CD8-positive, alpha-beta memory T cell (primary cell): ENCODE measurements at regions not wholly inside any gene's neighbourhood (a gene's known extent, or its start where the extent isn't known, plus 50 kb on each side); places are given as distances from the start of the nearest gene placed in this dataset.

Experiments used
- CTCF ChIA-PET: fragments of 350-600 bp; sonication (Branson Sonifier 250); formaldehyde crosslinking; loops from one replicate; lab custom pipeline; 2021; ENCODE audit warnings: antibody characterized with exemption; lab: Charles Lee
- POLR2A ChIA-PET: fragments of 350-600 bp; sonication (Branson Sonifier 250); formaldehyde crosslinking; loops from one replicate; lab custom pipeline; 2021; ENCODE audit warnings: antibody characterized with exemption; lab: Charles Lee
- DNase-seq, 5 donors: peaks; one replicate each; pipeline versions ENCODE4 v3.0.0 to v3.0.0-alpha.2; 2020 to 2022; ENCODE audit warnings: mixed read lengths in 1 of 5
- H3K27ac ChIP-seq: one replicate; pipeline ENCODE4 v1.7.0; 2013; ENCODE audit warnings: low read depth, mild to moderate bottlenecking, low read length, moderate library complexity
- H3K27me3 ChIP-seq: 2 replicates; pipeline ENCODE4 v1.7.0; 2013; ENCODE audit warnings: low read length, mild to moderate bottlenecking; ENCODE audit not compliant: insufficient read depth, poor library complexity, severe bottlenecking
- H3K36me3 ChIP-seq: 2 replicates; pipeline ENCODE4 v1.7.0; 2013; ENCODE audit warnings: mild to moderate bottlenecking, low read length, moderate library complexity; ENCODE audit not compliant: insufficient read depth
- H3K4me1 ChIP-seq: 2 replicates; pipeline ENCODE4 v1.7.0; 2013; ENCODE audit warnings: mild to moderate bottlenecking, low read length, moderate library complexity; ENCODE audit not compliant: insufficient read depth
- H3K4me3 ChIP-seq: 2 replicates; pipeline ENCODE4 v1.7.0; 2013; ENCODE audit warnings: mild to moderate bottlenecking, low read length
- H3K9me3 ChIP-seq: 2 replicates; pipeline ENCODE4 v1.7.0; 2013; ENCODE audit warnings: mild to moderate bottlenecking, low read length
- H3K27ac Mint-ChIP-seq, 8 donors: one replicate each; pipeline ENCODE4 v1.8.0; 2020 to 2021; ENCODE audit warnings: mixed read lengths in 8 of 8, mild to moderate bottlenecking in 6 of 8, inconsistent platforms in 3 of 8, moderate library complexity in 3 of 8
- H3K27me3 Mint-ChIP-seq, 2 donors: one replicate each; pipeline ENCODE4 v1.8.0; 2020 to 2021; ENCODE audit warnings: mixed read lengths in 2 of 2, mild to moderate bottlenecking in 1 of 2, moderate library complexity in 1 of 2
- H3K36me3 Mint-ChIP-seq, 3 donors: one replicate each; pipeline ENCODE4 v1.8.0; 2020 to 2021; ENCODE audit warnings: mixed read lengths in 3 of 3, inconsistent platforms in 1 of 3, mild to moderate bottlenecking in 1 of 3
- H3K4me1 Mint-ChIP-seq, 3 donors: one replicate each; pipeline ENCODE4 v1.8.0; 2020 to 2021; ENCODE audit warnings: mixed read lengths in 3 of 3, inconsistent platforms in 1 of 3, mild to moderate bottlenecking in 1 of 3
- H3K4me3 Mint-ChIP-seq, 7 donors: one replicate each; pipeline ENCODE4 v1.8.0; 2020 to 2021; ENCODE audit warnings: mixed read lengths in 7 of 7, mild to moderate bottlenecking in 6 of 7, moderate library complexity in 4 of 7, inconsistent platforms in 2 of 7
- H3K9me3 Mint-ChIP-seq, 5 donors: one replicate each; pipeline ENCODE4 v1.8.0; 2020 to 2022; ENCODE audit warnings: mixed read lengths in 5 of 5, mild to moderate bottlenecking in 3 of 5, moderate library complexity in 2 of 5, inconsistent platforms in 1 of 5

DNA sequence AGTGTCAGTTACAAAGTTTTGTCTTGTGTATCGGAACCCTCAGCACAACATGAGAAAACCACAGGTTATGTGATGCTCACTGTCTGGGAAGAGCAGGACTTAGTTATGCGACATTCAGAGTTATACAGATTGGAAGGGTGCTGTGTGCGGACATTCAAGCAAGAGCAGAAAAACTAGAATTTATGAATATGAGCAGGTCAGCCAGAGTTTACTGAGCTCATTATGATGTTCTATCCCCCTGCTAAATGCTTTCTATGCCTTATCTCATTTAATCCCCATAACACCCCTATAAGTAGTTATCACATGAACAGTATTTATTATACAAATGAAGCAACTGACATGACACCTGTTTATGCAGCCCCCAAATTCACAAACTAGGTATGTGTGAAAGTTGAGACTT is 1083.2 kb downstream of the FLRT2 start:
- Mint-ChIP-seq H3K4me1 (no peaks in the 10 kb centered on the region), H3K4me3 (no peak overlapping the region), H3K27me3 (no peaks in the 10 kb centered on the region), H3K27ac (no peak overlapping the region), H3K36me3 (no peaks in the 10 kb centered on the region), H3K9me3 (peaks cover 0 to 9% (median 2%) of the 10 kb centered on the region in 5 donors)
- Histone ChIP-seq H3K27me3 (no peaks in the 10 kb centered on the region), H3K36me3 (no peaks in the 10 kb centered on the region), H3K4me1 (no peaks in the 10 kb centered on the region), H3K27ac (no peak overlapping the region), H3K4me3 (no peak overlapping the region), H3K9me3 (no peaks in the 10 kb centered on the region)
- POLR2A ChIA-PET: no interaction called here
- CTCF ChIA-PET: no interaction called here
- DNase-seq: no peak

DNA sequence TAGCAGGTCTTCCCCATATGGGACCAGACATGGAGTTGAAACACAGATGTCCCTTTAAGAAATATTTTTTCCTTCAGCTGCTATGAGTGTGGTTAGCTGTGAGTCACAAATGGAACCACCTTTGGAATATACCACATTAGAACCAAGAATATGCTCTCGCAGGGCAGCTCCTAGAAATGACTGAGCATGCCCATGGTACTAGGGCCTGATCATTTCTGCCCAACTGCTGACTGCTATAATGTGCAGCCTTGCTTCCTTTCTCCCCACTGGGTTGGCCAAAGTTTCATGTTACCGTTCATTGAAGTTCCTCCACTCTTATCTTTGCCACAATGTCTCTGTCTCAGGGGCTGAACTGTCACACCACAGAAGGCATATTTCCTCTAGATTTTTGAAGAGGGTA is 1074.6 kb downstream of the FLRT2 start:
- H3K36me3 ChIP-seq: no peaks in the 10 kb centered on the region
- Mint-ChIP-seq H3K27me3 (peaks cover 0 to 2% of the 10 kb centered on the region in 2 donors), H3K4me3 (no peak overlapping the region), H3K27ac (no peak overlapping the region), H3K9me3 (peaks cover 0 to 16% (median 2%) of the 10 kb centered on the region in 5 donors), H3K4me1 (no peaks in the 10 kb centered on the region), H3K36me3 (no peaks in the 10 kb centered on the region)
- no peaks in the 10 kb centered on the region for H3K4me1 ChIP-seq
- H3K4me3 ChIP-seq: no peak overlapping the region
- H3K27me3 ChIP-seq: no peaks in the 10 kb centered on the region
- no peak for DNase-seq
- POLR2A ChIA-PET: no interaction called here
- no peak overlapping the region for H3K27ac ChIP-seq
- CTCF ChIA-PET: no interaction called here
- H3K9me3 ChIP-seq: no peaks in the 10 kb centered on the region

GRCh38 chr14:86602263-86602662 is 1072.3 kb downstream of the FLRT2 start:
- H3K9me3 Mint-ChIP-seq: peaks cover 0 to 14% (median 2%) of the 10 kb centered on the region in 5 donors
- no peaks in the 10 kb centered on the region for H3K36me3 ChIP-seq
- H3K9me3 ChIP-seq: no peaks in the 10 kb centered on the region
- H3K4me3 Mint-ChIP-seq: no peak overlapping the region
- no peak for DNase-seq
- no peaks in the 10 kb centered on the region for H3K27me3 ChIP-seq
- H3K4me1 ChIP-seq: no peaks in the 10 kb centered on the region
- H3K36me3 Mint-ChIP-seq: no peaks in the 10 kb centered on the region
- ChIA-PET POLR2A (no interaction called here), CTCF (no interaction called here)
- no peak overlapping the region for H3K27ac ChIP-seq
- peaks cover 0 to 2% of the 10 kb centered on the region in 2 donors for H3K27me3 Mint-ChIP-seq
- H3K4me3 ChIP-seq: no peak overlapping the region
- H3K4me1 Mint-ChIP-seq: no peaks in the 10 kb centered on the region
- no peak overlapping the region for H3K27ac Mint-ChIP-seq

- Histone ChIP-seq H3K9me3 (no peaks in the 10 kb centered on the region), H3K4me1 (no peaks in the 10 kb centered on the region), H3K27me3 (no peaks in the 10 kb centered on the region), H3K36me3 (no peaks in the 10 kb centered on the region), H3K4me3 (no peak overlapping the region), H3K27ac (no peak overlapping the region)
- H3K4me1 Mint-ChIP-seq: no peaks in the 10 kb centered on the region
- CTCF ChIA-PET: no interaction called here
- H3K27ac Mint-ChIP-seq: no peak overlapping the region
- peaks cover 0 to 13% (median 2%) of the 10 kb centered on the region in 5 donors for H3K9me3 Mint-ChIP-seq
- DNase-seq: no peak
- POLR2A ChIA-PET: no interaction called here
- H3K36me3 Mint-ChIP-seq: no peaks in the 10 kb centered on the region
- peaks cover 0 to 2% of the 10 kb centered on the region in 2 donors for H3K27me3 Mint-ChIP-seq
- no peak overlapping the region for H3K4me3 Mint-ChIP-seq
Measured at GRCh38 chr14:86601813-86602212, 1071.9 kb downstream of the FLRT2 start.

- Mint-ChIP-seq H3K4me3 (no peak overlapping the region), H3K4me1 (no peaks in the 10 kb centered on the region), H3K36me3 (no peaks in the 10 kb centered on the region), H3K9me3 (peaks cover 0 to 9% (median 5%) of the 10 kb centered on the region in 5 donors), H3K27me3 (no peaks in the 10 kb centered on the region), H3K27ac (no peak overlapping the region)
- no peak for DNase-seq
- Histone ChIP-seq H3K4me1 (no peaks in the 10 kb centered on the region), H3K27me3 (no peaks in the 10 kb centered on the region), H3K4me3 (no peak overlapping the region), H3K27ac (no peak overlapping the region), H3K36me3 (no peaks in the 10 kb centered on the region), H3K9me3 (no peaks in the 10 kb centered on the region)
- ChIA-PET CTCF (no interaction called here), POLR2A (no interaction called here)
Measured at GRCh38 chr14:86597279-86597678, 1067.3 kb downstream of the FLRT2 start.

GRCh38 chr14:86596024-86596423 is 1066.1 kb downstream of the FLRT2 start:
- ChIA-PET POLR2A (no interaction called here), CTCF (no interaction called here)
- Mint-ChIP-seq H3K9me3 (peaks cover 0 to 8% (median 4%) of the 10 kb centered on the region in 5 donors), H3K4me1 (no peaks in the 10 kb centered on the region), H3K27ac (peak overlapping the region in 2 of 8 donors; percentile 8 to 61), H3K4me3 (peak overlapping the region in 5 of 7 donors; percentile 18 to 74 (median 65)), H3K36me3 (no peaks in the 10 kb centered on the region), H3K27me3 (no peaks in the 10 kb centered on the region)
- no peak for DNase-seq
- H3K4me3 ChIP-seq: no peak overlapping the region
- H3K36me3 ChIP-seq: no peaks in the 10 kb centered on the region
- H3K9me3 ChIP-seq: no peaks in the 10 kb centered on the region
- no peaks in the 10 kb centered on the region for H3K27me3 ChIP-seq
- no peaks in the 10 kb centered on the region for H3K4me1 ChIP-seq
- no peak overlapping the region for H3K27ac ChIP-seq

DNA sequence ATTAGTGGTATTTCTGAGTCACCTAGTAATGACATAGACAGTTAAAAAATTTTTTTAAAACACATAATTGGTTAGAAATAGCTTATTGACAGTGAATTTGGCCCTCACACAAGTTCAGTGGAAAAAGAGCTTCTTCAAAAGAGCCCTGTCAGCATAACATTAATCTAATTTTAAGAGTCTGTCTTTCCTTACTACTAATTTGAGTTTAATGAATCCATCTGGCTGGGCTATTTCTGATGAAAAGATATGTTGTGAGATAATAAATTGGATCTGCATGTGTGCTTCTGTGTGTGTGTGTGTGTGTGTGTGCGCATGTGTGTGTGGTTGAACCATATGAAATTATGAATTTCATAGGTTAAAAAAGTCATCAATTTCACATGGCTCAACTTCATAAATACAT is 1045.2 kb downstream of the FLRT2 start:
- Histone ChIP-seq H3K4me3 (no peak overlapping the region), H3K4me1 (no peaks in the 10 kb centered on the region), H3K9me3 (no peaks in the 10 kb centered on the region), H3K27ac (no peak overlapping the region), H3K27me3 (no peaks in the 10 kb centered on the region), H3K36me3 (no peaks in the 10 kb centered on the region)
- Mint-ChIP-seq H3K4me1 (no peaks in the 10 kb centered on the region), H3K27me3 (no peaks in the 10 kb centered on the region), H3K9me3 (peaks cover 7 to 19% (median 10%) of the 10 kb centered on the region in 5 donors), H3K36me3 (peaks cover 0 to 4% (median 0%) of the 10 kb centered on the region in 3 donors), H3K4me3 (no peak overlapping the region), H3K27ac (no peak overlapping the region)
- CTCF ChIA-PET: no interaction called here
- POLR2A ChIA-PET: no interaction called here
- DNase-seq: no peak

DNA sequence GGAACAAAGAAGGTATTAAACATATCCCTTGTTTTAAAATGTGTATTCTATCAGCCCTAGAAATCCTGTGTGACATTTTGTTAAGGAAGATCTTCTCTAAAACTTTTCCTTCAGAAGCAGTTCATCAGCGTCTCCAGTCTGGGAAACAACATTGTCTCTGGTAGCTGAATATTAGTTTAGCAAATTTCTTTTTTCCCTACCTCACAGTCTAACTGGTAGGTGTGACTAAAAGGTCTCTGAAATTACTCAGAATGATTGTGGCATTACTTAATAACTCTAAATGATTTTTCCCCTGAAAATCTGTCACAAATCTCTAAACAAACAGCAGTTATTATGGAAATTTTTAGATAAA is 1044.8 kb downstream of the FLRT2 start:
- H3K4me3 Mint-ChIP-seq: no peak overlapping the region
- no peaks in the 10 kb centered on the region for H3K27me3 ChIP-seq
- H3K27ac ChIP-seq: no peak overlapping the region
- H3K9me3 ChIP-seq: no peaks in the 10 kb centered on the region
- H3K36me3 ChIP-seq: no peaks in the 10 kb centered on the region
- ChIA-PET CTCF (no interaction called here), POLR2A (no interaction called here)
- H3K27me3 Mint-ChIP-seq: no peaks in the 10 kb centered on the region
- H3K36me3 Mint-ChIP-seq: peaks cover 0 to 7% (median 0%) of the 10 kb centered on the region in 3 donors
- H3K27ac Mint-ChIP-seq: no peak overlapping the region
- H3K9me3 Mint-ChIP-seq: peaks cover 7 to 23% (median 11%) of the 10 kb centered on the region in 5 donors
- no peak for DNase-seq
- H3K4me1 ChIP-seq: no peaks in the 10 kb centered on the region
- H3K4me3 ChIP-seq: no peak overlapping the region
- no peaks in the 10 kb centered on the region for H3K4me1 Mint-ChIP-seq
